ENCODE measurements at regions not wholly inside any gene's neighbourhood (a gene's known extent, or its start where the extent isn't known, plus 50 kb on each side); places are given as distances from the start of the nearest gene placed in this dataset.

- DNase-seq = no peak
- Histone ChIP-seq H3K27me3 (no peaks in the 10 kb centered on the region), H3K4me1 (no peaks in the 10 kb centered on the region), H3K36me3 (ENCODE audit: low read depth, missing control alignments) (no peaks in the 10 kb centered on the region), H3K9me3 (no peaks in the 10 kb centered on the region), H3K27ac (no peak overlapping the region), H3K4me3 (no peak overlapping the region)
- intact Hi-C loops (cut with DNase I; ENCODE audit: low total_unique reads) = no loop called here
- TF ChIP-seq POLR2A (IDR thresholded peaks at IDR 0.05) = no peak
- TF ChIP-seq CTCF (IDR thresholded peaks at IDR 0.05) = no peak
- WGBS, 2 donors = 76 to 79% methylated on average over 7 of the region's 7 CpGs
Observed at GRCh38 chr13:47553329-47553977, 447.6 kb downstream of the SUCLA2 start.

GRCh38 chr13:47549219-47549752, 451.8 kb downstream of the SUCLA2 start:
- no peaks in the 10 kb centered on the region for H3K36me3 ChIP-seq (ENCODE audit: low read depth, missing control alignments)
- H3K27ac ChIP-seq = no peak overlapping the region

GRCh38 chr13:47548294-47548840, 452.7 kb downstream of the SUCLA2 start:
- Histone ChIP-seq H3K36me3 (ENCODE audit: low read depth, missing control alignments) (no peaks in the 10 kb centered on the region), H3K4me3 (no peak overlapping the region), H3K9me3 (no peaks in the 10 kb centered on the region), H3K27ac (no peak overlapping the region), H3K4me1 (no peaks in the 10 kb centered on the region), H3K27me3 (no peaks in the 10 kb centered on the region)
- intact Hi-C loops (cut with DNase I; ENCODE audit: low total_unique reads) = no loop called here
- TF ChIP-seq CTCF (IDR thresholded peaks at IDR 0.05) = no peak
- TF ChIP-seq POLR2A (IDR thresholded peaks at IDR 0.05) = no peak
- DNase-seq = no peak
- 64 to 68% methylated on average over 4 of the region's 4 CpGs for WGBS, 2 donors

More at GRCh38 chr13:47549219-47549752, 451.8 kb downstream of the SUCLA2 start:
- intact Hi-C loops (cut with DNase I; ENCODE audit: low total_unique reads) = no loop called here
- Histone ChIP-seq H3K4me3 (no peak overlapping the region), H3K27me3 (no peaks in the 10 kb centered on the region), H3K9me3 (no peaks in the 10 kb centered on the region), H3K4me1 (no peaks in the 10 kb centered on the region)
- DNase-seq = no peak
- WGBS, 2 donors = 84 to 92% methylated on average over 3 of the region's 3 CpGs
- TF ChIP-seq CTCF (IDR thresholded peaks at IDR 0.05) (no peak), POLR2A (IDR thresholded peaks at IDR 0.05) (no peak)

- TF ChIP-seq POLR2A (IDR thresholded peaks at IDR 0.05) (no peak), CTCF (IDR thresholded peaks at IDR 0.05) (no peak)
- no peaks in the 10 kb centered on the region for H3K9me3 ChIP-seq
- no peaks in the 10 kb centered on the region for H3K36me3 ChIP-seq (ENCODE audit: low read depth, missing control alignments)
- H3K27ac ChIP-seq = no peak overlapping the region
- WGBS, 2 donors = 74 to 79% methylated on average over 7 of the region's 7 CpGs
- H3K27me3 ChIP-seq = no peaks in the 10 kb centered on the region
- intact Hi-C loops (cut with DNase I; ENCODE audit: low total_unique reads) = no loop called here
- H3K4me1 ChIP-seq = no peaks in the 10 kb centered on the region
- H3K4me3 ChIP-seq = no peak overlapping the region
- no peak for DNase-seq
Observed at GRCh38 chr13:47546391-47547225, 454.5 kb downstream of the SUCLA2 start.
